NT2/D1 (cell line): ENCODE measurements at regions not wholly inside any gene's neighbourhood (a gene's known extent, or its start where the extent isn't known, plus 50 kb on each side); places are given as distances from the start of the nearest gene placed in this dataset.
"Not testable (repeated sequence)": the region's sequence is repeated elsewhere in the genome, so short reads cannot be mapped to it uniquely, and the experiment has no call there.

Experiments used
- DNase-seq: peaks from one replicate; pipeline ENCODE4 v3.0.0-alpha.2; 2011; ENCODE audit warnings: low read depth, low spot score
- H3K27me3 ChIP-seq: 2 replicates; pipeline ENCODE4 v1.6.0; 2011; ENCODE audit warnings: mild to moderate bottlenecking; ENCODE audit not compliant: insufficient read length, insufficient read depth
- H3K36me3 ChIP-seq: 2 replicates; pipeline ENCODE4 v1.6.1; 2011; ENCODE audit warnings: mild to moderate bottlenecking, low read length, mixed read lengths; ENCODE audit not compliant: insufficient read depth, insufficient read length
- H3K4me1 ChIP-seq: 2 replicates; pipeline ENCODE4 v1.5.1; 2011; ENCODE audit not compliant: insufficient read depth, insufficient read length
- H3K4me3 ChIP-seq: 2 replicates; pipeline ENCODE4 v1.5.1; 2011; ENCODE audit warnings: low read depth; ENCODE audit not compliant: insufficient read length
- H3K9ac ChIP-seq: 2 replicates; pipeline ENCODE4 v1.6.0; 2011; ENCODE audit warnings: low read depth; ENCODE audit not compliant: insufficient read length
- H3K9me3 ChIP-seq: 2 replicates; pipeline ENCODE4 v1.5.1; 2011; ENCODE audit warnings: mild to moderate bottlenecking, low read length; ENCODE audit not compliant: insufficient read depth
- SUZ12 ChIP-seq: IDR thresholded peaks from 2 replicates; pipeline ENCODE4 v1.6.1; 2011; ENCODE audit not compliant: insufficient read length, insufficient read depth; ENCODE audit errors: extremely low read depth
- YY1 ChIP-seq: IDR thresholded peaks from 2 replicates; pipeline ENCODE4 v1.6.1; 2011; ENCODE audit not compliant: insufficient read length, insufficient read depth
- ZNF274 ChIP-seq: IDR thresholded peaks from 2 replicates; pipeline ENCODE4 v1.6.1; 2011; ENCODE audit warnings: mild to moderate bottlenecking, low read depth, low read length

DNA sequence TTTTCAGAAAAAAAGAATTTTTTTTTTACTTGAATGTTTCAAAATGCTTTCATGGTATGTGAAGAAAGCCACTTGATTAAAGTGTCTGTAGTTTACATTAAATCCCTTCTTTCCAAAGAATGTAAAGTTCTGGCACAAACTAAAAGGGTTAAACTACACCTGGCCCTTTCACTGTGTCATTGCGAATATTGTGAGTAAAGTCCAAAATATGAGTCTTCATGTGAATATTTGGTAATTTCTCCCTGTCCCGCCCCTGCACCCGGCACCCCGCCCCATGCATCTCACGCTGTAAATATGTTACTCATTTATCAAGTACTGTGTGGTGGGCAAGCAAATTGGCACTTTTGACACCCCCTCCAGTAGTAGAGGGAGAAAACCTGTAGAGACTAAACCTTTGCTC, 274.7 kb downstream of the TTC6 start:
- H3K4me3 ChIP-seq = no peak overlapping the region
- no peak for DNase-seq
- H3K36me3 ChIP-seq = no peaks in the 10 kb centered on the region
- no peaks in the 10 kb centered on the region for H3K27me3 ChIP-seq
- no peak overlapping the region for H3K9ac ChIP-seq
- no peaks in the 10 kb centered on the region for H3K9me3 ChIP-seq
- no peaks in the 10 kb centered on the region for H3K4me1 ChIP-seq
- TF ChIP-seq YY1 = no peak
- TF ChIP-seq SUZ12 = no peak
- no peak for TF ChIP-seq ZNF274

DNA sequence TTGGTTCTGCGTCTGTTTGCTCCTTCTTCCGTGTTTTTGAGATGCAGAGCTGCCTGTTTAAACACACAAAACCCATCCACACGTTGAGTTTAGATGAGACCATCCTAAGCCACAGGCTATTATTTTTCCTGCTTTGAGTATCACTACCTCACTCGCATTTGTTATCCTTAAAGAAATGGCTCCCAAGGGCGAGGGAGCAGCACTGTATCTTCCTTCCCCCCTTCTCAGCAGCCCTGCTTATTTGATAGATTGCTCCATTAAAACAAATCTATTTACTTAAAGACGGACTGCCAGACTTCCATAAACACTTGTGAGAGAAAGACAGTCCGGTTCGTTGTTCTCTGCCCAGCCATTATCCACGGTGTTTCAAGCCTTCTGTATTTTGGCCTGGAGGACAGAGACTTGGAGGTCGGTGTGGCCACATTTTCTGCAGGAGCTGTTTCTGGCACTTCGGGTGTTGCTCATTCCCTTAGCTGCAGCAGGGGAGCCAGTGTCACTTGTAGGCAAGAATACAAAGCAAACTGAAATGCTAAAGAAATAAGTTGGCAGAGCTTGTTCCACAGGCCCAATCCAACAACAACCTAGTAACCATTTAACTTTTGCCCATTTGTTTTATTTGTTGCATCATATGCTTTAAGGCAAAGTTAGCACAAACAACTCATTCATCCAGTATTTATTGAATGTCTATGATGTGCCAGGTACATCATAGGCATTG, 275.4 kb downstream of the TTC6 start:
- no peaks in the 10 kb centered on the region for H3K4me1 ChIP-seq

DNA sequence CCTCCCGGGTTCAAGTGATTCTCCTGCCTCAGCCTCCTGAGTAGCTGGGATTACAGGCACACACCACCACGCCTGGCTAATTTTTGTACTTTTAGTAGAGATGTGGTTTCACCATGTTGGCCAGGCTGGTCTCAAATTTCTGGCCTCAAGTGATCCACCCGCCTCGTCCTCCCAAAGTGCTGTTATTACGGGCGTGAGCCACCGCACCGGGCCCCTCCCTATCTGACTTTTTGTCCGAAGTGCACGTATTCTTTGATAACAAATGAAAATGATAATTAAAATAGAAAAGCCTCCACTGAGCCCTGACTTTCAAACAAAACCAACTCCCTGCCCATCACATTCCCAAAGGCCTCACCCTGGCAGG, 278.6 kb downstream of the TTC6 start:
- H3K36me3 ChIP-seq, H3K4me3 ChIP-seq, H3K4me1 ChIP-seq, H3K9me3 ChIP-seq, H3K27me3 ChIP-seq, DNase-seq, H3K9ac ChIP-seq: not testable (repeated sequence)

More for the DNA sequence above, 275.4 kb downstream of the TTC6 start:
- no peaks in the 10 kb centered on the region for H3K27me3 ChIP-seq
- no peak for DNase-seq
- no peak overlapping the region for H3K4me3 ChIP-seq
- TF ChIP-seq ZNF274 (no peak), SUZ12 (no peak), YY1 (no peak)
- no peaks in the 10 kb centered on the region for H3K9me3 ChIP-seq
- H3K36me3 ChIP-seq = no peaks in the 10 kb centered on the region
- H3K9ac ChIP-seq = no peak overlapping the region

DNA sequence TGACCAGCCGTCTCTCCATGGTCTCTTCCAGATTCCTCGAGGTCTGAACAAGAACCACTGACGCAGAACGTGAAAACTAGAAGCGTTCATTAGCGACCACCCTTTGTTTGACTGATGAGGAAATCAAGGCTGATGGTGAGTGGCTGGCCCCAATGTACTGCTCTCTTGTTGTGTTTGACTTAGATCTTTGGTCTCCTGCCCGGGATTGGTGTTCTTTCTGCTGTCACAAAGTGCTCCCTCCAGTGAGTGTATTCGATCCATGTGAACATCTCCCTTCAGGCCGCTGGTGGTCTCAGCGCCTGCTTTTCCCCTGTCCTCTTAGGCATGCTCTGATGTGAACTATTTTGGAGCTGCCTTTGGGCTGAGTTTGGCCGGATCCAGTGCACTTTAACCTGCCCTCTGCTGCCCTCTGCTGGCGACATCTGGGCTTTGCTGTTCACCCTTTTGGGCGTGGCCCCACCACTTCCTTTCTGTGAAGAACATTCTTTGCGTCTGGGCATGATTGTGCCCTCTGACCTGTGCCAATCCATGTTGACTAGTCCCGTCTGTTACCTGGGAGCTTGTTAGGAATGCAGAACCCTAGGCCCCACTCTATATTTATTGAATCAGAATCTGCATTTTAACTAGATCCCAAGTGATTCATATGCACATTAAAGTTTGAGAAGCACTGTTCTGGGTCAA, 279.1 kb downstream of the TTC6 start:
- no peak overlapping the region for H3K9ac ChIP-seq
- DNase-seq = peak; percentile 66
- no peaks in the 10 kb centered on the region for H3K27me3 ChIP-seq
- no peaks in the 10 kb centered on the region for H3K36me3 ChIP-seq
- H3K4me3 ChIP-seq = no peak overlapping the region
- H3K9me3 ChIP-seq = no peaks in the 10 kb centered on the region
- TF ChIP-seq YY1 (no peak), SUZ12 (no peak), ZNF274 (no peak)
- no peaks in the 10 kb centered on the region for H3K4me1 ChIP-seq

DNA sequence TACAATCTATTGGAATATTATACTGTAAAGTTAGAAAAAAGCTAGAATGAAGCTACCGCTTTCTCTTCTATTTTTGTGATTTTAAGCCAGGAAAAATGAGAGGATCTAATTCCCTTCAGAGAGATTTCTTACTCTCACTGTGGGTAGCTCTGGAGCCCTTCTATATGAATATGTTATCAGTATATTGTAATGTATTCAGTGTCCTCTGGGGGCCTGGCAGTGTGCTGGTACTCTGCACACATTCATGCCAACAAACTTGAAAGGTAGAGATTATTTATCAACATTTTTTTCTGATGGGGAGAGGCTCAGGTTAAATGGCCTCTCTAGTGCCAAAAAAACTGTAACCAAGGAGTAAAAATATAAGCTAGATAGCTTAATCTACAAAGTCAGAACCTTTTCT, 292.8 kb downstream of the TTC6 start:
- H3K9me3 ChIP-seq = peaks cover 13% of the 10 kb centered on the region; the same call in 1 of the 2 replicates
- DNase-seq = no peak
- TF ChIP-seq ZNF274 (no peak), YY1 (no peak), SUZ12 (no peak)

DNA sequence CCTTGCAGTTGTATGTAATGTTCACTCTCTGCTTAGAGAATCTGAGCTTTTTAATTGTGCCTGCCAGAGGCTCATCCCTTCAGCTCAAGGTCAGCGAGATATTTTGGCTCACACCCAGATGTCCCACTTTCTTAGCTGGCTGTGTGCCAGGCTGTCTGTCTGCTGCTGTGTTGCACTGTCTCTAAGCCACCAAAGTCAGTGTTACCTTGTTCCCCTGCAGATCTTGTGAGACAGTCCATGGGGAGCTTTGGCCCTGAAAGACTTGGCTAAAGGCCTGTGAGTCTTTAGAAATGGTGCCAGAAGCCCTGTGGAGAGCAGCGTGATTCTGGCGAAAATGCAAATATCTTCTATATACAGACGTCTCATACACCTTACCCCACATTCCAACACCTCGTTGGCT, 293.7 kb downstream of the TTC6 start:
- Histone ChIP-seq H3K4me3 (no peak overlapping the region), H3K27me3 (no peaks in the 10 kb centered on the region), H3K4me1 (no peaks in the 10 kb centered on the region), H3K9ac (no peak overlapping the region), H3K9me3 (peaks cover 13% of the 10 kb centered on the region; the same call in 1 of the 2 replicates), H3K36me3 (no peaks in the 10 kb centered on the region)
- TF ChIP-seq YY1 (no peak), ZNF274 (no peak), SUZ12 (no peak)
- no peak for DNase-seq

More for the DNA sequence above, 292.8 kb downstream of the TTC6 start:
- no peak overlapping the region for H3K9ac ChIP-seq
- no peaks in the 10 kb centered on the region for H3K36me3 ChIP-seq
- H3K4me1 ChIP-seq = no peaks in the 10 kb centered on the region
- no peaks in the 10 kb centered on the region for H3K27me3 ChIP-seq
- H3K4me3 ChIP-seq = no peak overlapping the region

DNA sequence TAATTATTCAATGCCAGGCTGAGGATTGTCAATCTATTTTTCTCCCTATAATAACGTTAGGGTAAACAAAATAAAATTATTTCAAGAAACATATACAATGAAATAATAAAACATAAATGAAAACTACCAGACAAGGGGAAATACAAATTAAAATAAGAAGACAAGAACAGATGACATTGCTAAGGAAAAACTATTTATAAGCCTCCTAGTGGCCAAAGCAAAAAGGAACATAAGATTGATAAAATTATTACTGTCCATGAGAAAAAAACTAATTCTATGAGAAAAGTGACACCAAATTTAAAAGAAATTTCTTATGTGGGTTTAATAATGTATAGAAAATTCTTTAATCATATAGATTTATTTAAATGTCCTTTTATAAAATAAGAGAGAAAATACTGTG, 294.7 kb downstream of the TTC6 start:
- no peaks in the 10 kb centered on the region for H3K27me3 ChIP-seq
- no peak overlapping the region for H3K4me3 ChIP-seq
- no peak overlapping the region for H3K9ac ChIP-seq
- TF ChIP-seq ZNF274 (no peak), SUZ12 (no peak), YY1 (no peak)
- no peaks in the 10 kb centered on the region for H3K4me1 ChIP-seq
- no peak for DNase-seq
- peaks cover 13% of the 10 kb centered on the region; the same call in 1 of the 2 replicates for H3K9me3 ChIP-seq
- H3K36me3 ChIP-seq = no peaks in the 10 kb centered on the region

DNA sequence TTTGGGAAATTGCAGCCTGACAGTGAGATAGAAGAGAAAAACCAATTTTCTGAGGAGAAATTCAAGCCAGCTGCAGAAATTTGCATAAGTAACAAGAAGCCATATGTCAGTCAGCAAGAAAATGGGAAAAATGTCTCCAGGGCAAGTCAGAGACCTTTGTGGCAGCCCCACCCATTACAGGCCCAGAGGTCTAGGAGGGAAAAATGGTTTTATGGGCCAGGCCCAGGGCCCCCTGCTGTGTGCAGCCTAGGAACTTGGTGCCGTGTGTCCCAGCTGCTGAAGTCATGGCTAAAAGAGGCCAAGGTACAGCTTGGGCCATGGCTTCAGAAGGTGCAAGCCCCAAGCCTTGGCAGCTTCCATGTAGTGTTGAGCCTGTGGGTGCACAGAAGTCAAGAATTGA, 296.1 kb downstream of the TTC6 start:
- H3K4me1 ChIP-seq, H3K4me3 ChIP-seq, H3K27me3 ChIP-seq, DNase-seq, H3K36me3 ChIP-seq, H3K9ac ChIP-seq: not testable (repeated sequence)
- peaks cover 13% of the 10 kb centered on the region; the same call in 1 of the 2 replicates for H3K9me3 ChIP-seq
